Sigmoid colon (tissue), 3 donors: ENCODE measurements at regions not wholly inside any gene's neighbourhood (a gene's known extent, or its start where the extent isn't known, plus 50 kb on each side); places are given as distances from the start of the nearest gene placed in this dataset.

Source experiments
- CTCF ChIP-seq, 4 experiments: fragments of 450-650 bp in 3 of 4; fragments of 200-600 bp in 1 of 4; IDR thresholded peaks; one replicate each; pipeline ENCODE4 v1.5.1; 2016 to 2019; ENCODE audit warnings: antibody characterized with exemption in 4 of 4, mild to moderate bottlenecking in 3 of 4, moderate library complexity in 2 of 4
- POLR2A ChIP-seq, 2 donors: fragments of 450-650 bp; IDR thresholded peaks; one replicate each; pipeline ENCODE4 v1.6.1; 2016; ENCODE audit warnings: antibody characterized with exemption in 2 of 2, mild to moderate bottlenecking in 2 of 2, moderate library complexity in 2 of 2

GRCh38 chrX:26562156-26562555 lies 346.2 kb downstream of the MAGEB5 start:
- TF ChIP-seq POLR2A (IDR thresholded peaks at IDR 0.05) (no peak), CTCF (IDR thresholded peaks at IDR 0.05) (no peak)
